Smooth muscle cell (in vitro differentiated cells): ENCODE measurements at regions not wholly inside any gene's neighbourhood (a gene's known extent, or its start where the extent isn't known, plus 50 kb on each side); places are given as distances from the start of the nearest gene placed in this dataset.

Source experiments
- DNase-seq: peaks from one replicate; lab custom pipeline; 2025; ENCODE audit not compliant: unreplicated experiment; lab: John Stamatoyannopoulos, UW
- H2AFZ ChIP-seq: fragments of 200-600 bp; sonication (generic); 2 replicates; pipeline ENCODE4 v1.6.0; 2016; ENCODE audit warnings: antibody characterized with exemption, low read depth, mild to moderate bottlenecking
- H3F3A ChIP-seq: fragments of 200-600 bp; sonication (generic); 2 replicates; pipeline ENCODE4 v1.6.0; 2017; ENCODE audit warnings: antibody characterized with exemption, low read depth
- H3K27ac ChIP-seq: fragments of 200-600 bp; sonication (generic); 2 replicates; pipeline ENCODE4 v1.5.1; 2016; ENCODE audit warnings: low read depth, mild to moderate bottlenecking
- H3K27me3 ChIP-seq: fragments of 200-600 bp; sonication (generic); 2 replicates; pipeline ENCODE4 v1.6.1; 2016; ENCODE audit warnings: low read depth, mild to moderate bottlenecking
- H3K36me3 ChIP-seq: fragments of 200-600 bp; sonication (generic); 2 replicates; pipeline ENCODE4 v1.5.1; 2016; ENCODE audit warnings: low read depth
- H3K4me1 ChIP-seq: fragments of 200-600 bp; sonication (generic); 2 replicates; pipeline ENCODE4 v1.5.1; 2016; ENCODE audit warnings: low read depth
- H3K4me2 ChIP-seq: fragments of 200-600 bp; sonication (generic); 2 replicates; pipeline ENCODE4 v1.6.0; 2016; ENCODE audit warnings: mild to moderate bottlenecking
- H3K4me3 ChIP-seq: fragments of 200-600 bp; sonication (generic); 2 replicates; pipeline ENCODE4 v1.5.1; 2016; ENCODE audit warnings: mild to moderate bottlenecking
- H3K79me2 ChIP-seq: fragments of 200-600 bp; sonication (generic); 2 replicates; pipeline ENCODE4 v1.6.0; 2016; ENCODE audit warnings: low read depth, mild to moderate bottlenecking
- H3K9ac ChIP-seq: fragments of 200-600 bp; sonication (generic); 2 replicates; pipeline ENCODE4 v1.6.0; 2016; ENCODE audit warnings: low read depth
- H3K9me3 ChIP-seq: fragments of 200-600 bp; sonication (generic); replicated peaks from 2 replicates; pipeline ENCODE4 v1.5.1; 2016; ENCODE audit warnings: low read depth
- H4K20me1 ChIP-seq: fragments of 200-600 bp; sonication (generic); 2 replicates; pipeline ENCODE4 v1.6.0; 2016; ENCODE audit warnings: low read depth
- WGBS: methylation state at CpG from one replicate; pipeline ENCODE4 v1.1.7; 2016; ENCODE audit warnings: low lambda C conversion rate; 5-methylcytosine and 5-hydroxymethylcytosine counted together
- TF ChIP-seq, protein P1 (sequence below): fragments of 200-600 bp; sonication (generic); IDR thresholded peaks from 2 replicates; pipeline ENCODE4 v1.5.1; 2017; ENCODE audit warnings: borderline replicate concordance, mild to moderate bottlenecking, antibody characterized with exemption; ENCODE audit not compliant: insufficient read depth, poor library complexity, severe bottlenecking

GRCh38 chr13:74064805-74065312, 69.3 kb downstream of the KLF12 start:
- no peak for DNase-seq
- Histone ChIP-seq H3K4me2 (no peak overlapping the region), H3K79me2 (peaks cover 10% of the 10 kb centered on the region), H3K4me3 (no peak overlapping the region), H3K4me1 (peaks cover 3% of the 10 kb centered on the region), H3K36me3 (peaks cover 2% of the 10 kb centered on the region), H3K9ac (no peak overlapping the region), H2AFZ (no peak overlapping the region), H3K27me3 (no peaks in the 10 kb centered on the region), H3F3A (no peaks in the 10 kb centered on the region), H3K9me3 (no peaks in the 10 kb centered on the region), H3K27ac (no peak overlapping the region), H4K20me1 (no peaks in the 10 kb centered on the region)
- WGBS = 64% methylated on average over 1 of the region's 1 CpG
- TF ChIP-seq, protein P1, sequence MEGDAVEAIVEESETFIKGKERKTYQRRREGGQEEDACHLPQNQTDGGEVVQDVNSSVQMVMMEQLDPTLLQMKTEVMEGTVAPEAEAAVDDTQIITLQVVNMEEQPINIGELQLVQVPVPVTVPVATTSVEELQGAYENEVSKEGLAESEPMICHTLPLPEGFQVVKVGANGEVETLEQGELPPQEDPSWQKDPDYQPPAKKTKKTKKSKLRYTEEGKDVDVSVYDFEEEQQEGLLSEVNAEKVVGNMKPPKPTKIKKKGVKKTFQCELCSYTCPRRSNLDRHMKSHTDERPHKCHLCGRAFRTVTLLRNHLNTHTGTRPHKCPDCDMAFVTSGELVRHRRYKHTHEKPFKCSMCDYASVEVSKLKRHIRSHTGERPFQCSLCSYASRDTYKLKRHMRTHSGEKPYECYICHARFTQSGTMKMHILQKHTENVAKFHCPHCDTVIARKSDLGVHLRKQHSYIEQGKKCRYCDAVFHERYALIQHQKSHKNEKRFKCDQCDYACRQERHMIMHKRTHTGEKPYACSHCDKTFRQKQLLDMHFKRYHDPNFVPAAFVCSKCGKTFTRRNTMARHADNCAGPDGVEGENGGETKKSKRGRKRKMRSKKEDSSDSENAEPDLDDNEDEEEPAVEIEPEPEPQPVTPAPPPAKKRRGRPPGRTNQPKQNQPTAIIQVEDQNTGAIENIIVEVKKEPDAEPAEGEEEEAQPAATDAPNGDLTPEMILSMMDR = no peak

- no peak overlapping the region for H3K9ac ChIP-seq
These were observed 70.6 kb downstream of the KLF12 start for GRCh38 chr13:74063533-74064100.

DNA sequence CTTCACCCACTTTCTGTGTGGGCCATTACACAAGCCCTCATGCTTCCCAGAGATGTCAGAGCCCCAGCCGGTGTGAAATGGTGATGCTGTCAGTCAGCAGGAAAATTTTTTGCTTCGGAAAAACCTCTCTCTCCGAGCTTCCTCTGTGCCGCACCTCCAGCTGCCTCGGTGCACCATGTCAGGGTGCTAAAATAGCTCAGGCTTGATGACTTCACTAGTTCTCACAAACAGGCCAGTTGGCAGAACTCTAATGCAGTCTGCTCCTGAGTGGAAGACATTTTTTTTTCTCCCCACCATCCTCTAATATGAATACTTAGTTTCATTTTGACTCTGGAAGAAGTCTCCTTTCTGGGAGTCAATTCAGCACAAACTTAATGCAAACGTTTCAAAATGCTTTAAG, 71.3 kb downstream of the KLF12 start:
- WGBS = 74% methylated on average over 6 of the region's 6 CpGs
- Histone ChIP-seq H3K79me2 (peaks cover 10% of the 10 kb centered on the region), H3K27ac (no peak overlapping the region), H3K9me3 (no peaks in the 10 kb centered on the region), H3K27me3 (no peaks in the 10 kb centered on the region), H3K4me3 (no peak overlapping the region), H3K9ac (no peak overlapping the region), H4K20me1 (no peaks in the 10 kb centered on the region), H3K36me3 (peaks cover 5% of the 10 kb centered on the region), H3K4me2 (no peak overlapping the region), H3K4me1 (peaks cover 1% of the 10 kb centered on the region), H2AFZ (no peak overlapping the region), H3F3A (no peaks in the 10 kb centered on the region)
- TF ChIP-seq, protein P1 = no peak
- DNase-seq = no peak

More at GRCh38 chr13:74063533-74064100, 70.6 kb downstream of the KLF12 start:
- Histone ChIP-seq H2AFZ (no peak overlapping the region), H3K36me3 (peaks cover 5% of the 10 kb centered on the region), H3K27ac (no peak overlapping the region), H3K79me2 (peaks cover 10% of the 10 kb centered on the region), H3K9me3 (no peaks in the 10 kb centered on the region), H3K4me3 (no peak overlapping the region), H4K20me1 (no peaks in the 10 kb centered on the region), H3F3A (no peaks in the 10 kb centered on the region), H3K4me1 (peaks cover 3% of the 10 kb centered on the region), H3K4me2 (no peak overlapping the region), H3K27me3 (no peaks in the 10 kb centered on the region)
- DNase-seq = no peak
- TF ChIP-seq, protein P1 = no peak
